GM21515 (cell line): ENCODE measurements at regions not wholly inside any gene's neighbourhood (a gene's known extent, or its start where the extent isn't known, plus 50 kb on each side); places are given as distances from the start of the nearest gene placed in this dataset.
"Not testable (repeated sequence)": the region's sequence is repeated elsewhere in the genome, so short reads cannot be mapped to it uniquely, and the experiment has no call there.

Source experiments
- ATAC-seq: cut with Tn5 transposase; IDR thresholded peaks from one replicate; pipeline ENCODE4 v1.9.1; 2021; ENCODE audit not compliant: unreplicated experiment

GRCh38 chr3:87109465-87109864 is 117.6 kb upstream of the CHMP2B start:
- no peak for ATAC-seq

- no peak for ATAC-seq
These were observed 111.1 kb upstream of the VGLL3 start for GRCh38 chr3:87101861-87102625.

GRCh38 chr3:87097733-87098132 is 106.8 kb upstream of the VGLL3 start:
- not testable (repeated sequence) for ATAC-seq

GRCh38 chr3:87090631-87091030 is 99.7 kb upstream of the VGLL3 start:
- ATAC-seq, result no peak

- no peak for ATAC-seq
These were observed 98.3 kb upstream of the VGLL3 start for GRCh38 chr3:87088993-87089841.

- ATAC-seq, result no peak
These were observed 97.6 kb upstream of the VGLL3 start for GRCh38 chr3:87088430-87088992.

- no peak for ATAC-seq
These were observed 93.9 kb upstream of the VGLL3 start for GRCh38 chr3:87084868-87085267.

- ATAC-seq, result no peak
These were observed 92.0 kb upstream of the VGLL3 start for GRCh38 chr3:87082796-87083440.

- no peak for ATAC-seq
These were observed 86.4 kb upstream of the VGLL3 start for GRCh38 chr3:87077355-87077754.

- ATAC-seq, result no peak
These were observed 86.0 kb upstream of the VGLL3 start for GRCh38 chr3:87076946-87077345.

- no peak for ATAC-seq
These were observed 82.7 kb upstream of the VGLL3 start for GRCh38 chr3:87073496-87074145.

GRCh38 chr3:87072446-87072845 is 81.5 kb upstream of the VGLL3 start:
- no peak for ATAC-seq

GRCh38 chr3:87069971-87070370 is 79.0 kb upstream of the VGLL3 start:
- ATAC-seq, result no peak

GRCh38 chr3:87069021-87069420 is 78.1 kb upstream of the VGLL3 start:
- ATAC-seq, result no peak

- ATAC-seq, result no peak
These were observed 71.7 kb upstream of the VGLL3 start for GRCh38 chr3:87062685-87063084.

- ATAC-seq, result no peak
These were observed 66.5 kb upstream of the VGLL3 start for GRCh38 chr3:87057474-87057873.

- ATAC-seq, result no peak
These were observed 62.6 kb upstream of the VGLL3 start for GRCh38 chr3:87053553-87053952.

- ATAC-seq, result no peak
These were observed 61.7 kb upstream of the VGLL3 start for GRCh38 chr3:87052499-87053260.

GRCh38 chr3:87047852-87048251 is 56.9 kb upstream of the VGLL3 start:
- no peak for ATAC-seq

GRCh38 chr3:87046241-87046640 is 55.3 kb upstream of the VGLL3 start:
- no peak for ATAC-seq
